ENCODE measurements at regions not wholly inside any gene's neighbourhood (a gene's known extent, or its start where the extent isn't known, plus 50 kb on each side); places are given as distances from the start of the nearest gene placed in this dataset.

DNA sequence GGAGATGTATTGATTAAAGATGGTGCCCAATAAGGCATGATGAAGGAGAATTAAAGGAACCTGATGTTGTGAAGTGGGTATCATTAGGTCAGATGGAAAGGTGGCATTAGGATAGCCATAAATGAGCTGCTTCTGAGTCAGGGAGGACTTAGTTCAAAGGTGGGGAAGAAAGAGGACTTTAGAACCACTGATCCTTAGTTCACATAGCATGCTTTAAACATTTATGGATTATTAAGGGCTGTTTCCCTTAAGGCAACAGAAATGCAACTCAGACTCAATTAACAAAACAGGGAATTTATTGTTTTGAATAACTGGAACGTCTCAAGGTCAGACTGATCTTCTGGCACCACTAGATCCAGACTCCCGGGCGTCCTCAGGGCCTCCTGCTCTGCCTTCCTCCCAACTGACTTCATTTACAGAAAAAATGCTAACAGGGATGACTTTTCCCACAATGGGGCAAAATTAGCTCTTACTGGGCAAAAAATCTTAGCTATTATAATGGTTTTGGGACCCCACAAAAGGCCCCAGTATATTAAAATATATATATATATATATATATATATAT is 1526.0 kb downstream of the TBC1D22A start:
- H3K14ac ChIP-seq (replicated peaks; ENCODE audit: low read depth, low read length): no peak overlapping the region
- no TSS peak for BruUV-seq (replicated peaks)
- DNase-seq (no peak), ATAC-seq (ENCODE audit: low read depth) (no peak)
- in situ Hi-C loops (cut with MboI; ENCODE audit: low sequenced_read_pairs) (no loop called here), intact Hi-C loops (cut with micrococcal nuclease) (no loop called here), dilution Hi-C loops (cut with HindIII; ENCODE audit: low sequenced_read_pairs, unreplicated experiment) (no loop called here)
- POLR2A ChIA-PET (ENCODE audit: unreplicated experiment): no interaction called here
- H3K9ac ChIP-seq (ENCODE audit: low read depth, low read length): no peak overlapping the region
- no peak overlapping the region for H3K4ac ChIP-seq (ENCODE audit: low read depth, low read length)
- H2AK9ac ChIP-seq (replicated peaks; ENCODE audit: low read depth, low read length, poor library complexity): no peak overlapping the region
- H3K56ac ChIP-seq (ENCODE audit: extremely low read depth, insufficient read depth, low read length): no peak overlapping the region
- no peak overlapping the region for H2BK5ac ChIP-seq (ENCODE audit: low read depth, low read length, poor library complexity, severe bottlenecking)
- H4K8ac ChIP-seq (ENCODE audit: low read depth in 2 of 2, low read length in 2 of 2): no peak overlapping the region
- H3K4me1 ChIP-seq (ENCODE audit: control insufficient read depth, insufficient read depth, low read length): no peaks in the 10 kb centered on the region
- no peak overlapping the region for H4K91ac ChIP-seq (ENCODE audit: insufficient read depth, low read depth, low read length)
- H3K36me3 ChIP-seq (ENCODE audit: control insufficient read depth, insufficient read depth, low read length): no peaks in the 10 kb centered on the region
- WGBS, 2 experiments (ENCODE audit: extremely low coverage in 2 of 2, insufficient read length in 1 of 2): no CpG with 5 or more reads among the region's 3 CpGs
- no peak overlapping the region for H3K18ac ChIP-seq (ENCODE audit: low read depth, low read length)
- no peak overlapping the region for H3K23ac ChIP-seq (ENCODE audit: low read depth, low read length)
- no peaks in the 10 kb centered on the region for H3K27me3 ChIP-seq (ENCODE audit: control insufficient read depth, insufficient read depth, low read length)
- H2AK5ac ChIP-seq (ENCODE audit: low read depth, low read length): no peak overlapping the region
- H3K4me2 ChIP-seq (ENCODE audit: low read depth, low read length): no peak overlapping the region
- H4K20me1 ChIP-seq (ENCODE audit: insufficient read depth, low read length): no peaks in the 10 kb centered on the region
- H3K79me1 ChIP-seq (ENCODE audit: low read depth in 1 of 2, low read length in 2 of 2): no peaks in the 10 kb centered on the region
- CTCF ChIA-PET: no interaction called here
- no peak overlapping the region for H4K5ac ChIP-seq (ENCODE audit: low read depth, low read length)
- TF ChIP-seq, protein P1, sequence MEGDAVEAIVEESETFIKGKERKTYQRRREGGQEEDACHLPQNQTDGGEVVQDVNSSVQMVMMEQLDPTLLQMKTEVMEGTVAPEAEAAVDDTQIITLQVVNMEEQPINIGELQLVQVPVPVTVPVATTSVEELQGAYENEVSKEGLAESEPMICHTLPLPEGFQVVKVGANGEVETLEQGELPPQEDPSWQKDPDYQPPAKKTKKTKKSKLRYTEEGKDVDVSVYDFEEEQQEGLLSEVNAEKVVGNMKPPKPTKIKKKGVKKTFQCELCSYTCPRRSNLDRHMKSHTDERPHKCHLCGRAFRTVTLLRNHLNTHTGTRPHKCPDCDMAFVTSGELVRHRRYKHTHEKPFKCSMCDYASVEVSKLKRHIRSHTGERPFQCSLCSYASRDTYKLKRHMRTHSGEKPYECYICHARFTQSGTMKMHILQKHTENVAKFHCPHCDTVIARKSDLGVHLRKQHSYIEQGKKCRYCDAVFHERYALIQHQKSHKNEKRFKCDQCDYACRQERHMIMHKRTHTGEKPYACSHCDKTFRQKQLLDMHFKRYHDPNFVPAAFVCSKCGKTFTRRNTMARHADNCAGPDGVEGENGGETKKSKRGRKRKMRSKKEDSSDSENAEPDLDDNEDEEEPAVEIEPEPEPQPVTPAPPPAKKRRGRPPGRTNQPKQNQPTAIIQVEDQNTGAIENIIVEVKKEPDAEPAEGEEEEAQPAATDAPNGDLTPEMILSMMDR (conservative IDR thresholded peaks at IDR 0.05; ENCODE audit: low read depth, low read length): no peak
- TF ChIP-seq POLR2A (IDR thresholded peaks at IDR 0.05; ENCODE audit: low read depth, low read length): no peak
- no peak for TF ChIP-seq MAZ (IDR thresholded peaks at IDR 0.05; ENCODE audit: borderline replicate concordance, low read depth, low read length)
- no peaks in the 10 kb centered on the region for H3K9me1 ChIP-seq (ENCODE audit: insufficient read depth, low read length)
- peaks cover 15% of the 10 kb centered on the region for H3K9me3 ChIP-seq (ENCODE audit: control insufficient read depth, insufficient read depth, low read length)
- H2BK15ac ChIP-seq (ENCODE audit: low read depth, low read length): no peak overlapping the region
- no peak overlapping the region for H3K4me3 ChIP-seq (ENCODE audit: insufficient read depth, low read depth, low read length)
- no peak overlapping the region for H2BK20ac ChIP-seq (ENCODE audit: low read depth, low read length)
- H2BK120ac ChIP-seq (ENCODE audit: low read depth, low read length): no peak overlapping the region
- H2AFZ ChIP-seq (replicated peaks; ENCODE audit: low read length, poor library complexity): no peak overlapping the region
- no peak overlapping the region for H3K27ac ChIP-seq (ENCODE audit: insufficient read depth, low read length)

Measured in IMR-90 (cell line).